ENCODE measurements at regions not wholly inside any gene's neighbourhood (a gene's known extent, or its start where the extent isn't known, plus 50 kb on each side); places are given as distances from the start of the nearest gene placed in this dataset.

DNA sequence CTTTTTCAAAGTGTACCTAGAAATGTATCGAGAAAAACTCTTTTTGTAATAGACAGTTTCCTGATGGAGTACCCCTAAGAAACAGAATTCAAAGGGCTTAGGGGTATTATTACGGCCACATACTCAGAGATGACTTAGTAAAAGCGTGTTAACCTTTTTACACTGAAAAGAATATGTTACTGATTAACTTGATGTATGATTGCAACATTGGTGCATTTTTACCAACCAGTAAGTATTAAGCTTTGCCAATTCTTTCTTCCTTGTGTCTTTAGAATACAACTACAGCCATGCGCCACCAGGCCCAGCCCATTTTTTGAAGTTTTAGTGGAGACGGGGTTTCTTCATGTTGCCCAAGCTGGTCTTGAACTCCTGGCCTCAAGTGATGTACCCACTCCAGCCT is 1997.0 kb upstream of the LRRTM1 start:
- TF ChIP-seq, protein P1, sequence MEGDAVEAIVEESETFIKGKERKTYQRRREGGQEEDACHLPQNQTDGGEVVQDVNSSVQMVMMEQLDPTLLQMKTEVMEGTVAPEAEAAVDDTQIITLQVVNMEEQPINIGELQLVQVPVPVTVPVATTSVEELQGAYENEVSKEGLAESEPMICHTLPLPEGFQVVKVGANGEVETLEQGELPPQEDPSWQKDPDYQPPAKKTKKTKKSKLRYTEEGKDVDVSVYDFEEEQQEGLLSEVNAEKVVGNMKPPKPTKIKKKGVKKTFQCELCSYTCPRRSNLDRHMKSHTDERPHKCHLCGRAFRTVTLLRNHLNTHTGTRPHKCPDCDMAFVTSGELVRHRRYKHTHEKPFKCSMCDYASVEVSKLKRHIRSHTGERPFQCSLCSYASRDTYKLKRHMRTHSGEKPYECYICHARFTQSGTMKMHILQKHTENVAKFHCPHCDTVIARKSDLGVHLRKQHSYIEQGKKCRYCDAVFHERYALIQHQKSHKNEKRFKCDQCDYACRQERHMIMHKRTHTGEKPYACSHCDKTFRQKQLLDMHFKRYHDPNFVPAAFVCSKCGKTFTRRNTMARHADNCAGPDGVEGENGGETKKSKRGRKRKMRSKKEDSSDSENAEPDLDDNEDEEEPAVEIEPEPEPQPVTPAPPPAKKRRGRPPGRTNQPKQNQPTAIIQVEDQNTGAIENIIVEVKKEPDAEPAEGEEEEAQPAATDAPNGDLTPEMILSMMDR (IDR thresholded peaks at IDR 0.05): no peak
- TF ChIP-seq POLR2A (IDR thresholded peaks at IDR 0.05): no peak
